H1 (cell line): ENCODE measurements at regions not wholly inside any gene's neighbourhood (a gene's known extent, or its start where the extent isn't known, plus 50 kb on each side); places are given as distances from the start of the nearest gene placed in this dataset.

Experiments used
- ATF2 ChIP-seq: IDR thresholded peaks from 2 replicates; pipeline ENCODE4 v1.6.1; 2012; ENCODE audit warnings: low read length, inconsistent platforms
- SRF ChIP-seq: IDR thresholded peaks from 2 replicates; pipeline ENCODE4 v1.6.1; 2011; ENCODE audit warnings: mild to moderate bottlenecking, low read depth, low read length, moderate library complexity
- TBP ChIP-seq: IDR thresholded peaks from 2 replicates; pipeline ENCODE4 v1.6.1; 2011; ENCODE audit warnings: low read depth, low read length, improper control_type of control experiment

GRCh38 chr4:138049355-138049754 lies 192.8 kb downstream of the SLC7A11 start (continued):
- TF ChIP-seq ATF2, result no peak
- TF ChIP-seq SRF, result no peak
- TF ChIP-seq TBP, result no peak
